H9 (cell line): ENCODE measurements at regions not wholly inside any gene's neighbourhood (a gene's known extent, or its start where the extent isn't known, plus 50 kb on each side); places are given as distances from the start of the nearest gene placed in this dataset.
A peak's percentile ranks its signal among the peaks of the same experiment; 100 is the strongest.

Source experiments
- DNase-seq: peaks from one replicate; pipeline ENCODE4 v3.0.0-alpha.2; 2017
- H2AFZ ChIP-seq: one replicate; pipeline ENCODE4 v1.6.1; 2013; ENCODE audit warnings: mild to moderate bottlenecking, low read length, control low read depth, moderate library complexity
- H2AK5ac ChIP-seq: 2 replicates; pipeline ENCODE4 v1.6.1; 2013; ENCODE audit warnings: low read length, control low read depth, mixed read lengths; ENCODE audit not compliant: insufficient read length
- H2BK120ac ChIP-seq: one replicate; pipeline ENCODE4 v1.6.1; 2013; ENCODE audit warnings: low read depth, mild to moderate bottlenecking, low read length, control low read depth, inconsistent platforms; ENCODE audit not compliant: poor library complexity, severe bottlenecking
- H2BK12ac ChIP-seq: 2 replicates; pipeline ENCODE4 v1.6.1; 2013; ENCODE audit warnings: low read length, control low read depth, mixed read lengths, low read depth; ENCODE audit not compliant: insufficient read length
- H2BK15ac ChIP-seq: 2 replicates; pipeline ENCODE4 v1.6.1; 2013; ENCODE audit warnings: low read depth, low read length, control low read depth
- H2BK20ac ChIP-seq: one replicate; pipeline ENCODE4 v1.6.1; 2013; ENCODE audit warnings: low read depth, mild to moderate bottlenecking, low read length, control low read depth, inconsistent platforms; ENCODE audit not compliant: poor library complexity, severe bottlenecking
- H2BK5ac ChIP-seq: 2 replicates; pipeline ENCODE4 v1.6.1; 2013; ENCODE audit warnings: low read length, control low read depth, mixed read lengths; ENCODE audit not compliant: insufficient read length
- H3K14ac ChIP-seq: 2 replicates; pipeline ENCODE4 v1.6.1; 2013; ENCODE audit warnings: low read length, control low read depth; ENCODE audit not compliant: insufficient read depth
- H3K18ac ChIP-seq: 2 replicates; pipeline ENCODE4 v1.6.1; 2013; ENCODE audit warnings: low read depth, mild to moderate bottlenecking, mixed read lengths, low read length, control low read depth; ENCODE audit not compliant: insufficient read length
- H3K23ac ChIP-seq: 2 replicates; pipeline ENCODE4 v1.6.1; 2013; ENCODE audit warnings: low read length, control low read depth, mixed read lengths, low read depth; ENCODE audit not compliant: insufficient read length
- H3K23me2 ChIP-seq: 2 replicates; pipeline ENCODE4 v1.6.1; 2013; ENCODE audit warnings: low read depth, mild to moderate bottlenecking, mixed read lengths, low read length, control low read depth; ENCODE audit not compliant: insufficient read length, poor library complexity, severe bottlenecking
- H3K27ac ChIP-seq: 2 replicates; pipeline ENCODE4 v1.5.1; 2013; ENCODE audit warnings: low read length, control low read depth, mixed read lengths, low read depth; ENCODE audit not compliant: insufficient read length
- H3K27me3 ChIP-seq: 2 replicates; pipeline ENCODE4 v1.6.1; 2013; ENCODE audit warnings: low read length, control low read depth, inconsistent platforms; ENCODE audit not compliant: insufficient read depth
- H3K4ac ChIP-seq: 2 replicates; pipeline ENCODE4 v1.6.1; 2013; ENCODE audit warnings: low read depth, mild to moderate bottlenecking, control low read depth, inconsistent platforms, low read length, moderate library complexity
- H3K4me1 ChIP-seq: 2 replicates; pipeline ENCODE4 v1.6.1; 2013; ENCODE audit warnings: low read length, control low read depth, inconsistent platforms; ENCODE audit not compliant: insufficient read depth
- H3K4me2 ChIP-seq: 2 replicates; pipeline ENCODE4 v1.6.1; 2013; ENCODE audit warnings: low read length, control low read depth, mixed read lengths; ENCODE audit not compliant: insufficient read length, insufficient read depth
- H3K56ac ChIP-seq: 2 replicates; pipeline ENCODE4 v1.6.1; 2013; ENCODE audit warnings: low read depth, mild to moderate bottlenecking, mixed read lengths, low read length, control low read depth; ENCODE audit not compliant: insufficient read length
- H3K79me1 ChIP-seq: 2 replicates; pipeline ENCODE4 v1.6.1; 2013; ENCODE audit warnings: low read depth, mild to moderate bottlenecking, moderate library complexity, low read length, control low read depth, inconsistent platforms; ENCODE audit not compliant: insufficient read depth, poor library complexity, severe bottlenecking
- H3K79me2 ChIP-seq: 2 replicates; pipeline ENCODE4 v1.6.1; 2013; ENCODE audit warnings: low read length, control low read depth, inconsistent platforms; ENCODE audit not compliant: insufficient read depth
- H3K9ac ChIP-seq: 2 replicates; pipeline ENCODE4 v1.6.1; 2013; ENCODE audit warnings: low read length, control low read depth, mixed read lengths; ENCODE audit not compliant: insufficient read length; ENCODE audit errors: extremely low read depth
- H3K9me3 ChIP-seq: one replicate; pipeline ENCODE4 v1.6.1; 2013; ENCODE audit warnings: low read depth, low read length, inconsistent platforms; ENCODE audit not compliant: control insufficient read depth
- H3T11ph ChIP-seq: one replicate; pipeline ENCODE4 v1.6.1; 2013; ENCODE audit warnings: mild to moderate bottlenecking, low read length, control low read depth, inconsistent platforms
- H4K20me1 ChIP-seq: one replicate; pipeline ENCODE4 v1.6.1; 2013; ENCODE audit not compliant: control insufficient read depth, insufficient read length, insufficient read depth
- H4K5ac ChIP-seq: 2 replicates; pipeline ENCODE4 v1.6.1; 2013; ENCODE audit warnings: low read depth, mild to moderate bottlenecking, mixed read lengths, low read length, control low read depth; ENCODE audit not compliant: insufficient read length
- H4K8ac ChIP-seq: replicated peaks from 2 replicates; pipeline ENCODE4 v1.6.1; 2013; ENCODE audit warnings: low read length, control low read depth, mixed read lengths, low read depth; ENCODE audit not compliant: insufficient read length
- H4K91ac ChIP-seq: 2 replicates; pipeline ENCODE4 v1.6.1; 2013; ENCODE audit warnings: low read depth, mild to moderate bottlenecking, moderate library complexity, mixed read lengths, low read length, control low read depth; ENCODE audit not compliant: insufficient read length
- H3K27ac Mint-ChIP-seq, 3 experiments: 2 replicates in 2 of 3; 3 replicates in 1 of 3; pipeline ENCODE4 v1.8.0; 2020 to 2021; ENCODE audit warnings: mixed read lengths in 3 of 3, mild to moderate bottlenecking in 1 of 3, moderate library complexity in 1 of 3
- H3K27me3 Mint-ChIP-seq: 2 replicates; pipeline ENCODE4 v1.8.0; 2021; ENCODE audit warnings: low read depth, mild to moderate bottlenecking, moderate library complexity, mixed read lengths
- H3K36me3 Mint-ChIP-seq, 3 experiments: 2 replicates in 2 of 3; 3 replicates in 1 of 3; pipeline ENCODE4 v1.8.0; 2020 to 2021; ENCODE audit warnings: low read depth in 3 of 3, mixed read lengths in 3 of 3; ENCODE audit not compliant: insufficient read depth in 1 of 3
- H3K4me1 Mint-ChIP-seq, 2 experiments: 2 replicates each; pipeline ENCODE4 v1.8.0; 2020; ENCODE audit warnings: mixed read lengths in 2 of 2
- H3K4me3 Mint-ChIP-seq, 2 experiments: 2 replicates in 1 of 2; 3 replicates in 1 of 2; pipeline ENCODE4 v1.8.0; 2020 to 2021; ENCODE audit warnings: mild to moderate bottlenecking in 2 of 2, mixed read lengths in 2 of 2, moderate library complexity in 1 of 2
- H3K9me3 Mint-ChIP-seq, 2 experiments: 2 replicates in 1 of 2; 3 replicates in 1 of 2; pipeline ENCODE4 v1.8.0; 2020; ENCODE audit warnings: mild to moderate bottlenecking in 2 of 2, mixed read lengths in 2 of 2, moderate library complexity in 1 of 2
- CTCF ChIP-seq: fragments of 200-600 bp; sonication (generic); conservative IDR thresholded peaks from 3 replicates; pipeline ENCODE4 v1.8.0; 2021; ENCODE audit warnings: antibody characterized with exemption, mild to moderate bottlenecking
- WGBS: extraction: QIAGEN DNeasy Blood & Tissue Kit; methylation state at CpG from one replicate; pipeline ENCODE4 v1.1.7; 2013; ENCODE audit warnings: missing lambda C conversion rate, low lambda C conversion rate, mixed read lengths; ENCODE audit not compliant: insufficient read length; ENCODE audit errors: extremely low coverage; 5-methylcytosine and 5-hydroxymethylcytosine counted together

- H3T11ph ChIP-seq: no peak overlapping the region
- no peak overlapping the region for H3K56ac ChIP-seq
- H2AFZ ChIP-seq: no peak overlapping the region
- DNase-seq: no peak
- peak overlapping the region; percentile 3 to 25 (median 21); a peak in 2 of 7 replicates for H3K27ac Mint-ChIP-seq
- no peaks in the 10 kb centered on the region for H3K9me3 ChIP-seq
- H2BK20ac ChIP-seq: no peak overlapping the region
- no peak overlapping the region for H3K27ac ChIP-seq
- no peak overlapping the region for H4K91ac ChIP-seq
- no peak overlapping the region for H2AK5ac ChIP-seq
- no peak overlapping the region for H2BK120ac ChIP-seq
- TF ChIP-seq CTCF: no peak
- H3K14ac ChIP-seq: no peak overlapping the region
- no peak overlapping the region for H2BK15ac ChIP-seq
- H3K18ac ChIP-seq: no peak overlapping the region
- no peak overlapping the region for H4K5ac ChIP-seq
- no peaks in the 10 kb centered on the region for H3K23me2 ChIP-seq
- peaks cover 2% of the 10 kb centered on the region for H3K79me1 ChIP-seq
- no peak overlapping the region for H3K4me2 ChIP-seq
- WGBS: no CpG with 5 or more reads among the region's 12 CpGs
- H4K20me1 ChIP-seq: no peaks in the 10 kb centered on the region
- H3K4me1 Mint-ChIP-seq: peaks cover 8 to 10% of the 10 kb centered on the region in 2 experiments
- no peaks in the 10 kb centered on the region for H3K27me3 Mint-ChIP-seq
- no peaks in the 10 kb centered on the region; a peak in 1 of 7 replicates for H3K36me3 Mint-ChIP-seq
- H3K9me3 Mint-ChIP-seq: no peaks in the 10 kb centered on the region; a peak in 1 of 5 replicates
- H3K4me1 ChIP-seq: 0 out of 2 replicates have a peak, but pooled peaks cover 2% of the 10 kb centered on the region
- no peak overlapping the region for H2BK5ac ChIP-seq
- no peak overlapping the region for H3K9ac ChIP-seq
- no peak overlapping the region for H2BK12ac ChIP-seq
- H3K27me3 ChIP-seq: no peaks in the 10 kb centered on the region
- no peak overlapping the region for H3K23ac ChIP-seq
- H3K79me2 ChIP-seq: peaks cover 1% of the 10 kb centered on the region; the same call in 1 of the 2 replicates
- H3K4me3 Mint-ChIP-seq: no peak overlapping the region
- H3K4ac ChIP-seq: no peak overlapping the region
- no peak overlapping the region for H4K8ac ChIP-seq
Observed at GRCh38 chr1:200464784-200465400, 55.1 kb upstream of the ZNF281 start.
